HG03432 (cell line): ENCODE measurements at regions not wholly inside any gene's neighbourhood (a gene's known extent, or its start where the extent isn't known, plus 50 kb on each side); places are given as distances from the start of the nearest gene placed in this dataset.

Experiments used
- ATAC-seq: cut with Tn5 transposase; IDR thresholded peaks from one replicate; pipeline ENCODE4 v1.9.1; 2021; ENCODE audit warnings: mild to moderate bottlenecking, moderate library complexity; ENCODE audit not compliant: unreplicated experiment

DNA sequence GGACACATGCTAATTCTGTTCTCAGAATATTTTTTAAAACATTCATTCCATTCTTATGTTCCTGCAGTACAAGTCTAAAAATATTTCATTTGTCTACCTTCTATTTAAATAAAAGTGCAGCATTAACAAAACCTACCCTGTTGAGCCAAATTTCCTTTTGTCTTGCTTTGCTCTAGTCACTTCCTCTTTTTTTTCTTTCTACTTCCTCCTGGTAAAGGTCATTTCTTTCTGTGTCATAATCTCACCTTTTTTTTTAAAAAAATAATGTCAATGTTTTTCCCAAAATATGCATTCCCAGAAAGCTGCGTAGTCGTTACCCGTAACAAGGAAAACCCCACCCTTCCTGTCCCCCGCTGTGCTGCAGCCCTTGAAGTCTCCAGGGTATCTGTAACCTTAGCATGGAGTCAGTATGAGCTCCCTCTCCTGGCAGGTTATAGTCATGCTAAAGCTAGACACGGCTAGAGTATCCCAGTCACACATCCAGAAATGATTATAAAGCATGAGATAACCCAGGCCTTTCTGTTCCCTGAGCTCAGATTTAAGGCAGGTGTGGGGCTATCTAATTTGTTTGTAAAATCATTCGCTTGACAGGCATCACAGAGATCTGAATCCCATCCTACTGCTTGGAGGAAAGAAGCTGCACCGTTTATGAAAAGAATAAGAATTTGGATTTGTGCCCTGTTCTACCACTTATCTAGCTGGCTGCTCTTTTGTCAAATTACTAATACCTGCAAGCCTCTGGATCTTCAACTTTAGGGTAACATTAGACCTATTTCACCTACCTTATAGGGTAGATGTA lies 51.1 kb upstream of the EED start:
- peak; percentile 97 for ATAC-seq

- peak; percentile 13 for ATAC-seq
Measured at GRCh38 chr11:86192519-86193257, 51.9 kb upstream of the EED start.

GRCh38 chr11:86191874-86192273 lies 52.7 kb upstream of the EED start:
- no peak for ATAC-seq

- no peak for ATAC-seq
Measured at GRCh38 chr11:86187027-86187426, 57.5 kb upstream of the EED start.

DNA sequence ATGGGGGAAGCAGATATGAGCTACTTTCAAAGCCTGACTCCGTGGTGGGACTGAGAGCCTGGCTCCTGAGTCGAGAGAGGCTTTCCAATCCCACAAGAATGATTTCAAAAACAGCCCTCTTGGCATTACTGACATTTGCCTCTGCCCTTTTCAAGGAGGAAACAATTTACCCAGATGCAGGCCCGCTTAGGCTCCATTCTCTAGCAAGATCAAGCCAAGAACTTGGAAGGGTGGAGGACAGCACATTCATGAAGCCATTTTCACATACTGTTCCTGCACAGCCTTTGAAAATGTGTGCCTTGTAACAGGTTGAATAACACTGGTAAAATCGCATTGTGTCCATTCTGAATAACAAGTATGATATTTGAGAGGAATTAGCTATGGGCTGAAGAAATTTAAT lies 58.2 kb upstream of the EED start:
- no peak for ATAC-seq

- no peak for ATAC-seq
Measured at GRCh38 chr11:86185381-86185750, 59.2 kb upstream of the EED start.

DNA sequence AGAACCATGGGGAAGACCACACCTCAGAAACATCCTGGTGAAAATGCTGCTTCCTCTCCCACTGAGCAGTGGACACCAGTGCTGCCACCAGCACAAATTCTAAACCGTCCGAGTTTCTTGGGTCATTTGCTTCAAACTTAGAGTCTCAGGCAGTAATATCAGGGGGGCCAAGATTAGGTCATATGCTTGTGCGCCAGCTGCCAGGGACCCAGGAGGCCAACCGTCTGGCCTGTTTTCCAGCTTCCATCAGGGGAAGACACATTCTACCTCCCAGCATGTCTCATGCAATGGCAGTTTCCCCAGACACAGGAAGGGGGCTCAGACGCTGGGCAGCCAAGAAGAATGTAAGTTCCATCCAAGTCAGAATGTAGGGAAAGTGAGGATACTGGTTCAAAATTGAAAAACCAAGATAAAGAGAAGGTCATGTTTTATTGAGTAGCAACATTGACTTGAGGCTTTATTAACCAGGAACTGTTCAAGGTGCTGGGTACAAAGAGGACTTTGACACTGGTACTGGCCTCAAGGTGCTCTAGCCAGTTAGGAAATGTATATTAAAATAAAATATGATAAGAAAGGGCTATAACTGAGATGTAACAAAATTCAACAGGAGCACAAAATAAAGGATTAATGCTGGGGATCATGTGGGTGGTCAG lies 59.7 kb upstream of the EED start:
- no peak for ATAC-seq

- peak; percentile 41 for ATAC-seq
Measured at GRCh38 chr11:86183694-86184093, 60.9 kb upstream of the EED start.

- ATAC-seq = peak; percentile 89
Measured at GRCh38 chr11:86182976-86183584, 61.5 kb upstream of the EED start.

- ATAC-seq = no peak
Measured at GRCh38 chr11:86181379-86181778, 63.2 kb upstream of the EED start.

GRCh38 chr11:86180851-86181250 lies 63.7 kb upstream of the EED start:
- no peak for ATAC-seq

- ATAC-seq = no peak
Measured at GRCh38 chr11:86180423-86180822, 64.1 kb upstream of the EED start.

GRCh38 chr11:86179646-86180064 lies 64.9 kb upstream of the EED start:
- ATAC-seq = no peak

DNA sequence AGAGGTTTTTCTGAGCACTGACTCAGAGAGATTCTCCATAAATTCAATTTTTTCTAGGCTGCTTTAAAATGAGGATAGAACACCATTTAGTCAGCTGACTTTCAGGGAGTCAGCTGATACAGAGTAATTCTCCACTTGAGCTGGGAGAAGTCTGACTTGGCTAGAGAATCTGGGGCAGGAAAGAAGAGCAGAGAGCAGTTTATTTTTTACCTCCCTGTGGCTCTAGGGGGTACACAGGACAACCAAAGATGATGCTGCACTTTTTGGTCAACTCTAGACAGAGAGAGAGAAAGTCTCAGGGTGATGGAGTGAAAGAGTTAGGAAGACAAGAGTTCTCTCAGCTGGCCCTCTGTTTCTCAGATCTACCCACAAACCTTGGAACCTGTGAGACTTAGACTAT lies 67.3 kb upstream of the EED start:
- ATAC-seq = no peak

DNA sequence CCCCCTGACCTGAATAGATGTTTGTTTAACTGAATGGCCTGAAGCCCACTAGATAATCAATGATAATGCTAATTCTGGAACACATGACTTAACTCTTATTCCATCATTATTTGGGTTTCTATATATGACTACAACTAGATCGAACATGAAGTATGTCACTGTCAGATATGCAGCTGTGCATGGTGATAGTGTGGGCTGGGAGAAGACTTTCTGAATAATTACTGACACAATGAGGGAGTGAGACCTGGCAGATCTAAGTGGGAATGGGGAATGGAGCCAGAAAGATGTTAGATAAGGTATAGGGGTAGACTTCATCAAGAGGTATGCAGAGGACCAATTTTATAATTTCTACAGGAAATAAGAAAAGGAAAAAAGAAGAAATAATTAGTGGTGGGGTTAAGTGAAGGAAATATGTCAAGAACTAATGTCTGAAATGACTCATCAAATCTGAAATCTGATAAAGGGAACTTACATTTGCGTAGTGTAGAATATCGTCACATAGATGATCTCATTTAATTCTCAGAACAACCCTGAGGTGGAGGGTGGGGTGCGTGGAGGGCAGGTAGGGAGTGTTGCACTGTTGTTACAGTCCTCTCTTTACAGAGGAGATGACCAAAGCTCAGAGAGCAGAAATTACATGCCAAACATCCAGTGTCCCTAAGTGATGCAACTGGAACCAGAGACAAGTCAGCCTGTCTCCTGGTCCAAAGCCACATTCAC lies 68.2 kb upstream of the EED start:
- ATAC-seq = peak; percentile 85

DNA sequence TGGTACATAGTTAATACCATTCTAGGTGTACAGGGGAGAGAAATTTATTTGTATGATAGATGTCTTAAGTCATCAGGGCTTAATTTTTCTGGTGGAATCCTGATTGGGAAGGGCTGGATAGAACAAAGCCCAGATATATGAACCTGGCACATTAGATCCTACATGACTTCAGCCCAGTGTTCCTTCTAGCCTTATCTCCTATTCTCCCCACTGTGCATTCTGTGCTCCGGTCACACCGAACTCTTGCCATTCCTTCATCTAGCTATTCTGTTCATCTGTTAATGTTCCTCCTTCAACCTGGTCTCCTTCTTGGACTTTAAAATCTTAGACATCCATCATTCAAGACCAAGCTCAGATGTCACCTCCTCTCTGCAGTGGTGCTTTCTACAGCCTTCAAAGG lies 68.9 kb upstream of the EED start:
- ATAC-seq = no peak

DNA sequence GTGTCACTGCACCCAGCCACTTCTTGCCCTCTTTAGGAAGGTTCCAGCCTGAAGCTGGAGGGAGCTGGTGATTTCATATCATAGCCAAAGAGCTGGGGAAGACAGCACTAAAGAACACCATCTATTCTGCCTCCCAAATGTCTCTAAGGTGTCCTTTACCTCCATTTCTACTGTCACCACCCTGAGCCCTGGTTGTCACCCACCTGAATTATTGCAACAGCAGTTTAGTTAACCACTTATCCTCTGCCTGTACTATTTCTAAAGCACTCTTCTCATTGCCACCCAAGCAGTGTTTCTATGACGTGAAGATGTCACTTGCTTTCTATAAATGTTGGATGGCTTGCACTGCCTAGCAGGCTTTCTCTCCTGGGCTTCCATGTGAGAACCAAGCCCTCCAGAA lies 69.4 kb upstream of the EED start:
- ATAC-seq = no peak

GRCh38 chr11:86174101-86175046 lies 70.2 kb upstream of the EED start:
- ATAC-seq = no peak

- ATAC-seq = no peak
Measured at GRCh38 chr11:86172894-86173293, 71.7 kb upstream of the EED start.

GRCh38 chr11:86171627-86172026 lies 72.9 kb upstream of the EED start:
- ATAC-seq = no peak
